Renal cortex interstitium (tissue), 11 donors: ENCODE measurements at regions not wholly inside any gene's neighbourhood (a gene's known extent, or its start where the extent isn't known, plus 50 kb on each side); places are given as distances from the start of the nearest gene placed in this dataset.
"Not testable (repeated sequence)": the region's sequence is repeated elsewhere in the genome, so short reads cannot be mapped to it uniquely, and the experiment has no call there.

ENCODE experiments used
- DNase-seq, 11 donors: peaks; one replicate each; pipeline ENCODE4 v3.0.0-alpha.2; 2013; ENCODE audit warnings: low read depth in 9 of 11, low spot score in 4 of 11; ENCODE audit errors: extremely low read depth in 1 of 11

- DNase-seq: no peak
Observed at GRCh38 chr6:12622566-12622965, 94.0 kb upstream of the PHACTR1 start.

- no peak for DNase-seq
Observed at GRCh38 chr6:12624142-12624837, 92.3 kb upstream of the PHACTR1 start.

- no peak for DNase-seq
Observed at GRCh38 chr6:12627053-12627452, 89.5 kb upstream of the PHACTR1 start.

GRCh38 chr6:12628327-12628726 is 88.2 kb upstream of the PHACTR1 start:
- DNase-seq: no peak

- DNase-seq: not testable (repeated sequence)
Observed at GRCh38 chr6:12633746-12634145, 82.8 kb upstream of the PHACTR1 start.

GRCh38 chr6:12635375-12635774 is 81.2 kb upstream of the PHACTR1 start:
- no peak for DNase-seq

GRCh38 chr6:12635813-12636212 is 80.8 kb upstream of the PHACTR1 start:
- DNase-seq: no peak

- no peak for DNase-seq
Observed at GRCh38 chr6:12636336-12636735, 80.2 kb upstream of the PHACTR1 start.

- DNase-seq: peak in 9 of 11 donors; percentile 15 to 36 (median 26)
Observed at GRCh38 chr6:12637960-12638641, 78.5 kb upstream of the PHACTR1 start.

- DNase-seq: no peak
Observed at GRCh38 chr6:12640438-12640837, 76.1 kb upstream of the PHACTR1 start.

- not testable (repeated sequence) for DNase-seq
Observed at GRCh38 chr6:12641785-12642184, 74.8 kb upstream of the PHACTR1 start.

- no peak for DNase-seq
Observed at GRCh38 chr6:12645941-12646340, 70.6 kb upstream of the PHACTR1 start.

GRCh38 chr6:12648171-12648570 is 68.4 kb upstream of the PHACTR1 start:
- no peak for DNase-seq

- DNase-seq: no peak
Observed at GRCh38 chr6:12649325-12649724, 67.2 kb upstream of the PHACTR1 start.

- DNase-seq: no peak
Observed at GRCh38 chr6:12653486-12653885, 63.1 kb upstream of the PHACTR1 start.

- no peak for DNase-seq
Observed at GRCh38 chr6:12654107-12654506, 62.5 kb upstream of the PHACTR1 start.

GRCh38 chr6:12654514-12654913 is 62.1 kb upstream of the PHACTR1 start:
- no peak for DNase-seq

GRCh38 chr6:12656906-12657305 is 59.7 kb upstream of the PHACTR1 start:
- DNase-seq: no peak

- no peak for DNase-seq
Observed at GRCh38 chr6:12657884-12658283, 58.7 kb upstream of the PHACTR1 start.

- no peak for DNase-seq
Observed at GRCh38 chr6:12661432-12662089, 55.0 kb upstream of the PHACTR1 start.
